ENCODE measurements at regions not wholly inside any gene's neighbourhood (a gene's known extent, or its start where the extent isn't known, plus 50 kb on each side); places are given as distances from the start of the nearest gene placed in this dataset.

GRCh38 chr6:141364232-141364631 lies 768.5 kb upstream of the GJE1 start:
- DNase-seq = no peak

GRCh38 chr6:141361559-141361958 lies 771.2 kb upstream of the GJE1 start:
- DNase-seq = no peak

DNA sequence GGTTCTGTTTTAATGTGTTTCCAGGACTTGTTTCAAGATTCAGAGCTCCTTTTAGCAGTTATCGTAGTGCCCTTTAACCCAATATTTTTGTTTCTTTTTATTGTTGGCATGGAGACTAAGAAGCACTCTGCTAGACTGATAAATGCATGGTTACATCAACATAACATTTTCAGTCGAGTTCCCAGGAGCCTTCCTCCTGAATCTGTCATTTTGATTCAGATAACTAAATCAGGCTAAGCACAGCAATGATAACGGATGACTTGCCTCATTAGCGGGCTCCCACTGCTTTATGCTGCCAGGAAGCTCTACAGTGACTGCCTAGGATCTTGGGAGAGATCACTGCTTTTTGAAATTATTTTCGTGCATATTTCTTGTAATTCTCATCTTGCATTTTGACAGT lies 772.8 kb upstream of the GJE1 start:
- no peak for DNase-seq

DNA sequence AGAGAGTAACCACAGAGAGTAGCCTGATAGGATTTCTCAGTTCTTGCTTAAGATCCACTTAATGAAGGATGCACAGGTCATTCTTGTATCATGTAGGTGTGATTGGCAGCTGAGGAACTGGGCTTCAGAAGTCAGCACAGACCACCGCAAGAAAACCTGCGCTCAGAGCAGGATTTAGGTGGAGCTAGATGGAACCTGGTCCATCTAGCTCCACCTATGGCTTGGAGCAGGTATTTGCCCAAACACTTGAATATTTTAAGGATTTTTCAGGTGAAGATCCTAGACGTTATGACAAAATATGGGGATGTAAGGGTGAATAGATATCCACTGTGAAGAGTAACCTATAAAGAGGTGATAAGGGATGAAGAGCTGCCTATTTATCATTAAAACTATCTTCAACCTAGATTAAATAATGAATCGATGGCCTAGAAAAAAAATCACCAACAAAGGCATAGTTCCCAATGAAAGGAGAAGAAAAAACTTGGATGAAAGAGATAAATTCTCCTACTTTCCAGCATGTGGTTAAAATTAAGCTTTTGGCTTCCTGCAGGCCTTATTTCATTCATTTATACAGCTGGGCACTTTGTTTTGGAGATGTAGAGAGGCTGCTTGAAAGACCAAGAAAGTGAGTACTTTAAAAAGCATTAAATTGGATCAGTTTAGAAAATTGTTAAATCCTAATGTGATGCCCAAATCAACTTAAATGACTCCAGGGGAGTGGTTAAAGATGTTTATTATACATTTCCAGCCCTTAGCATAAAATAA lies 778.4 kb upstream of the GJE1 start:
- DNase-seq = no peak

- no peak for DNase-seq
These were observed 781.0 kb upstream of the GJE1 start for GRCh38 chr6:141351721-141352120.

DNA sequence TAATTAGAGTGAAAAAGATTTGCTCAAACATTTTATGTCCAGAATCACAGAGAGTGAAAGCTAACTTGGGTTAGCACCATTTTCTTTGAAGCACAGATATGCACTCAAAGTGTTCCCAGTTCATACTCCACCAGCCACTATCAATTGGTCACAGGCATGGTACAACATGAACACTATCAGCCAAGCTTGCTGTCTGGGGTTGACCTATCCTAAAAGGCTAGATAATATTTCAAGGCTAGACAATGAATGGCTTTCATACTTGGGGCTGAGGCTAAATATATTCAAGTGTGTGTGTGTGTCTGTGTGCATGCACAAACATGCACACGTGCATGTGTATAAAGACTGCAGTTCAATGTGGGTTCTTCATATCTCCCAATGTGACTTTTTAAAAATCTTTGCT lies 783.0 kb upstream of the GJE1 start:
- DNase-seq = no peak

GRCh38 chr6:141347906-141348492 lies 784.7 kb upstream of the GJE1 start:
- DNase-seq = no peak

GRCh38 chr6:141347086-141347485 lies 785.6 kb upstream of the GJE1 start:
- no peak for DNase-seq

DNA sequence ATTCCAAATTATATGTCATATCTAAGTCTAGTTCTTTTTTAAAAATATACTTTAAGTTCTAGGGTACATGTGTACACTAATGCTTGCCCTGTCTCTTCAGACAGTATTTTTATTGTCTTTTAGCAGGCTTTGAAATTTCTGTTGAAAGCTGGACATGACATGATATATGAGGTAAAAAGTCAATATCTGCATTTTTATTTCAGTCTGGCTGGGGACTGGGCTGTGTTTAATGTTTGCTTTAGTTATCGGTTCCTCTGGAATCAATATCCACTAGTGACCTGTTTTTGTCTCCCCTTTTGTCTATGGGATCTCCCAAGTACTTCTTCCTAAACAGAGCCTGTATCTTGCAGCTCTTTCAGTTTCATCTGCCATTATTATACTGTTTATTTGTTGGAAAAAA lies 786.2 kb upstream of the GJE1 start:
- DNase-seq = no peak

DNA sequence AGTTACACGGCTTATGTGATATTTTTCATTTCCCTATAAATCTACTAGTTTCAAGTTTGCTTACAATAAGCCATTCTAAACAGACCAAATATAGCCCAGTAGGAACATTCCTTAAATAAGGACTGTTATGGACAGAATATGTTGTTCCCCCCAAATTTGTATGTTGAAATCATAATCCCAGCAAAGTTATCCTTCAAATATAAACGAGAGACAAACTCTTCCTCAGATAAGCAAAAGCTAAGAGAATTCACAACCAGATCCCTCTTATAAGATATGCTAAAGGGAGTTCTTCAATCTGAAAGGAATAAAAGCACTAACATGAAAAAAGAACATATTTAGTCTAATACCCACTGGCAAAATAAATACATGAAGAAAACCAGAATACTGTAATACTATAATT lies 795.5 kb upstream of the GJE1 start:
- DNase-seq = no peak

DNA sequence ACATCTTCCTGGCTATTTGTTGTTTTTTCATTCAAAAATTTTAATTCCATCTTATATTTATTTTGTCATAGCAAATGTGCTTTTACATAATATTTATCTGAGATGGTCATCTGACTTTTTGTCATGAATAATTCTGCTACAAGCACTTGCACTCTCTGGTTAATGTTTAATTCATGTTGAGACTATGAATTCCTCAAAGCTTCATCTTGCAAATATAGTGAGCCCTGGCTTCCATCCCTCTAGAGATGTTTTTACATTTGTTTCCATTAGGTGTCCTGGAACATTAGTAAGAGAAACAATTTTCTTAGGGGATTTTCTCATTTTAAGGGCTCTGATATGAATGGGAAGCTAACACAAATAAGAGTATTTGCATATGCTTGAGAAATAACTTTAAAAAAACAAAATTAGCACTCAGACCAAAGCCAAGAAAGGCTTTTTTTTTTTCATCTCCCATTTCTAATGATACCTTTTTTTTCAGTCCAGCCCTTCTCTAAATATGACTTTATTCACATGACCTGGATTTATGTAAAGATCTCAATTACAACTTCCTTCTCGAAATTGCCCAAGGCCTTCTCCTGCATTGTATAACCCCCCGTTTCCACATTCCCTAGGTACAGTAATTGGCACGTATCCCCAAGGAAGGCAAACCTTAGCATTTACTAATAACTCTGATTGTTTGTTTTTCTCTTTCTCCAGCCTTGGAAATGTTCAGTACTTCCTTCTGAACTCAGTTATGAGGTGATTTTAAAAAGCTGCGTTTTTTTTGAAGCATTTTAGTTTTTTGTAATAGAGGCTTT lies 797.0 kb upstream of the GJE1 start:
- no peak for DNase-seq

GRCh38 chr6:141326925-141327324 lies 805.8 kb upstream of the GJE1 start:
- no peak for DNase-seq

DNA sequence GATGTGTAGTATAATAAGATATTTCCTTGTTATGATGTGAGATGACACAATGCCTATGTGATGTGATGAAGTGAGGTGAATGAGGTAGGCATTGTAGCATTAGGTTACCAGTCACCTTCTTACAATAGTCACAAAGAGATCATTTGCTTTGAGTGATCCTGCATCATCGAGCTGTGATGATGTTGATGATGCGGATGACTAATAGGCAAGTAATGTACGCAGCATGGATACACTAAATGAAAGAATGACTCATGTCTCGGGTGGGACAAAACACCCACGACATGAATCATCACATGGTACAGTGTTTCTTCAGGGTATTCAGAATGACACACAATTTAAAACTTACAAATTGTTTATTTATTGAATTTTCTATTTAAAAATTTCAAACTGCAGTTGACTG lies 806.3 kb upstream of the GJE1 start:
- DNase-seq = peak; percentile 53 to 55

- DNase-seq = no peak
These were observed 811.0 kb upstream of the GJE1 start for GRCh38 chr6:141321493-141322347.

- no peak for DNase-seq
These were observed 816.5 kb upstream of the GJE1 start for GRCh38 chr6:141316236-141316635.

- no peak for DNase-seq
These were observed 818.7 kb upstream of the GJE1 start for GRCh38 chr6:141313986-141314385.

- DNase-seq = no peak
These were observed 823.4 kb upstream of the GJE1 start for GRCh38 chr6:141309295-141309694.

- no peak for DNase-seq
These were observed 825.3 kb upstream of the GJE1 start for GRCh38 chr6:141307309-141307998.

DNA sequence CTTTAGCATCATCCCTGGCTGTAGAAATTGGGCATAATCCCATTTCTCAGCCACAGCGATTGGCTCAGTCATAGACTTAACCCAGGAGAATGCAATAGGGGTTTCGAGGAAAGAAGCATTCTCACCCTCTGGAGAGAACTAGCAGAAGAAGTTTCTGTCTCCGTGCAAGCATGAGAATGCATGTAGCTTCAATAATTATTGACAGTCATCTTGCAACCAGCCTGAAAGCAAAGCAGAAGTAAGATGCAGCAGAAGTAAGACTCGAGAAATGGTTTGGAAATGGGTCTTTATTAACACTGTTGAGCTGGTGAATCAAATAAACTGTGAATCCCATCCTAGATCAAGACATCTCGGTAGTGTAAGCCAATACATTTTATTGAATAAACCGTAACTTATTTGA lies 828.8 kb upstream of the GJE1 start:
- no peak for DNase-seq

- DNase-seq = no peak
These were observed 830.9 kb upstream of the GJE1 start for GRCh38 chr6:141301779-141302178.

- DNase-seq = no peak
These were observed 841.6 kb upstream of the GJE1 start for GRCh38 chr6:141290941-141291721.

GRCh38 chr6:141288947-141289346 lies 843.8 kb upstream of the GJE1 start:
- no peak for DNase-seq

All from activated T-cell treated with anti-CD3 and anti-CD28 coated beads, Interleukin-2, amount 50 U/mL, for 48 hours (primary cell).